ENCODE measurements at regions not wholly inside any gene's neighbourhood (a gene's known extent, or its start where the extent isn't known, plus 50 kb on each side); places are given as distances from the start of the nearest gene placed in this dataset.

DNA sequence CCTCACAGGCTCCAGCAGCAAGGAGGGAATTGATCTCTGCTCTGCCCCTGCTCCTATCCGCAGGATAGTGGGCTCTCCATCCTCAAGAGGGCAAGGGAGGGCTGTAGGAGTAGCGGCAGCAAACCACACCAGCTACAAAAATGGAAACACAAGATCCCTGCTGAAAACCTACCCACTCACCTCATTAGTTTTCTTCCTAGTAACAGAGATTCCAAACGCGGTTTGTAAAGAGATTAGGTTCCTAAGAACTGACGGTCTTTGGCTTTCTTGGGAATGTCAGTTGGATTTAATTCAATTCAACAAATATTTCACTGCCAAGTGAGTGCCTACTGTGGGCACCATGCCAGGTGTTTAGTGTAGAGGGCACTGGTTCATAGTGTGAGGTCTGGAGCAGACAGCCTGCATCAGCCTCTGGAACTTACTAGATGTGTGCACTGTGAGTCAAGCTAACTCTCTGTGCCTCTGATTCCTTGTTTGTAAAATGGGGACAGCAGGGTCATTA is 84.7 kb downstream of the MRPL46 start:
- Histone ChIP-seq H3K36me3 (replicated peaks; ENCODE audit: insufficient read depth, low read length) (no peaks in the 10 kb centered on the region), H3K9me3 (replicated peaks; ENCODE audit: insufficient read depth, low read length) (no peaks in the 10 kb centered on the region), H4K20me1 (ENCODE audit: insufficient read depth, low read length) (no peaks in the 10 kb centered on the region), H3K79me2 (ENCODE audit: low read length) (no peaks in the 10 kb centered on the region), H3K4me1 (ENCODE audit: low read length) (no peaks in the 10 kb centered on the region), H3F3A (ENCODE audit: insufficient read depth, low read length) (no peaks in the 10 kb centered on the region), H3K4me3 (ENCODE audit: low read length) (no peak overlapping the region), H3K9me2 (replicated peaks; ENCODE audit: insufficient read depth, low read length) (no peaks in the 10 kb centered on the region), H3K27me3 (replicated peaks; ENCODE audit: insufficient read depth, low read length) (no peaks in the 10 kb centered on the region), H3K9ac (ENCODE audit: low read length) (no peak overlapping the region), H2AFZ (ENCODE audit: low read length) (no peak overlapping the region), H3K27ac (ENCODE audit: low read length) (no peak overlapping the region), H3K4me2 (ENCODE audit: low read depth, low read length) (no peak overlapping the region)
- no peak for DNase-seq
- TF ChIP-seq EZH2phosphoT487 (IDR thresholded peaks at IDR 0.05; ENCODE audit: low read length) (no peak), EZH2 (optimal IDR thresholded peaks at IDR 0.05; ENCODE audit: low read depth, low read length) (no peak), CTCF (IDR thresholded peaks at IDR 0.05; ENCODE audit: low read length) (no peak)

- Histone ChIP-seq H3K27ac (ENCODE audit: low read length) (no peak overlapping the region), H3K9ac (ENCODE audit: low read length) (no peak overlapping the region), H4K20me1 (ENCODE audit: insufficient read depth, low read length) (no peaks in the 10 kb centered on the region), H3K4me1 (ENCODE audit: low read length) (no peaks in the 10 kb centered on the region), H2AFZ (ENCODE audit: low read length) (no peak overlapping the region), H3K27me3 (replicated peaks; ENCODE audit: insufficient read depth, low read length) (no peaks in the 10 kb centered on the region), H3K4me3 (ENCODE audit: low read length) (no peak overlapping the region), H3K79me2 (ENCODE audit: low read length) (no peaks in the 10 kb centered on the region), H3K9me3 (replicated peaks; ENCODE audit: insufficient read depth, low read length) (no peaks in the 10 kb centered on the region), H3F3A (ENCODE audit: insufficient read depth, low read length) (no peaks in the 10 kb centered on the region), H3K9me2 (replicated peaks; ENCODE audit: insufficient read depth, low read length) (no peaks in the 10 kb centered on the region), H3K4me2 (ENCODE audit: low read depth, low read length) (no peak overlapping the region), H3K36me3 (replicated peaks; ENCODE audit: insufficient read depth, low read length) (no peaks in the 10 kb centered on the region)
- DNase-seq = no peak
- TF ChIP-seq EZH2phosphoT487 (IDR thresholded peaks at IDR 0.05; ENCODE audit: low read length) (no peak), CTCF (IDR thresholded peaks at IDR 0.05; ENCODE audit: low read length) (no peak), EZH2 (optimal IDR thresholded peaks at IDR 0.05; ENCODE audit: low read depth, low read length) (no peak)
These were observed 89.0 kb downstream of the MRPL46 start for GRCh38 chr15:88378188-88378637.

DNA sequence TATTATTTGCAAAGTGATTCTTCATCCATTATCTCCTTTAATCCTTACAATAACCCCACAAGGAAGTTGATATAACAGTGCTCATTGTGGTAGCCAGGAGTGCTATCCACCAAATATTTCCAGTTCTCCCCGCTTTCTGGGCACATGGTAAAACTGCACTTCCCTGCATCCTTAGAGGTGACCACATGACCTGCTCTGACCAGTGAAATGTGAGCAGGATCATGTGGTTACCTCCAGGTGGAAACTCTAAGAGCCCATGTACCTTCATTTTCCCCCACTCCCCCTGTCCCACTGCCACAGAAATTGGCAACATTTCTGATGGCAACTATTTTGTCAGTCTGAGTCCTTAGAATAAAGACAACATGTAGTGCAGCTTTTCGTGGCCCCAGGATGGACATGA is 89.7 kb downstream of the MRPL46 start:
- H3K9me3 ChIP-seq (replicated peaks; ENCODE audit: insufficient read depth, low read length) = no peaks in the 10 kb centered on the region
- no peaks in the 10 kb centered on the region for H3K9me2 ChIP-seq (replicated peaks; ENCODE audit: insufficient read depth, low read length)
- no peak overlapping the region for H3K4me3 ChIP-seq (ENCODE audit: low read length)
- no peaks in the 10 kb centered on the region for H3F3A ChIP-seq (ENCODE audit: insufficient read depth, low read length)
- no peak for DNase-seq
- no peaks in the 10 kb centered on the region for H3K4me1 ChIP-seq (ENCODE audit: low read length)
- no peaks in the 10 kb centered on the region for H3K79me2 ChIP-seq (ENCODE audit: low read length)
- no peaks in the 10 kb centered on the region for H3K36me3 ChIP-seq (replicated peaks; ENCODE audit: insufficient read depth, low read length)
- no peaks in the 10 kb centered on the region for H4K20me1 ChIP-seq (ENCODE audit: insufficient read depth, low read length)
- no peak overlapping the region for H3K27ac ChIP-seq (ENCODE audit: low read length)
- no peak overlapping the region for H3K4me2 ChIP-seq (ENCODE audit: low read depth, low read length)
- H3K9ac ChIP-seq (ENCODE audit: low read length) = no peak overlapping the region
- no peak for TF ChIP-seq EZH2phosphoT487 (IDR thresholded peaks at IDR 0.05; ENCODE audit: low read length)
- no peak for TF ChIP-seq EZH2 (optimal IDR thresholded peaks at IDR 0.05; ENCODE audit: low read depth, low read length)
- TF ChIP-seq CTCF (IDR thresholded peaks at IDR 0.05; ENCODE audit: low read length) = no peak
- H3K27me3 ChIP-seq (replicated peaks; ENCODE audit: insufficient read depth, low read length) = no peaks in the 10 kb centered on the region
- no peak overlapping the region for H2AFZ ChIP-seq (ENCODE audit: low read length)
